Testis (tissue), 2 donors: ENCODE measurements at regions not wholly inside any gene's neighbourhood (a gene's known extent, or its start where the extent isn't known, plus 50 kb on each side); places are given as distances from the start of the nearest gene placed in this dataset.
"Not testable (repeated sequence)": the region's sequence is repeated elsewhere in the genome, so short reads cannot be mapped to it uniquely, and the experiment has no call there.

ENCODE experiments used
- DNase-seq: peaks from one replicate; pipeline ENCODE4 v3.0.0-alpha.2; 2019
- H3K27ac ChIP-seq, 2 donors: fragments of 200-600 bp; sonication (generic); one replicate each; pipeline ENCODE4 v1.5.1; 2019
- H3K27me3 ChIP-seq: fragments of 200-600 bp; sonication (generic); one replicate; pipeline ENCODE4 v1.5.1; 2019
- H3K36me3 ChIP-seq: fragments of 200-600 bp; sonication (generic); one replicate; pipeline ENCODE4 v1.5.1; 2017; ENCODE audit warnings: low read depth; ENCODE audit errors: missing control alignments
- H3K4me1 ChIP-seq: fragments of 200-600 bp; sonication (generic); one replicate; pipeline ENCODE4 v1.5.1; 2019
- H3K4me3 ChIP-seq, 2 donors: fragments of 200-600 bp; sonication (generic); one replicate each; pipeline ENCODE4 v1.5.1; 2017 to 2019
- H3K9me3 ChIP-seq: fragments of 200-600 bp; sonication (generic); one replicate; pipeline ENCODE4 v1.5.1; 2017
- POLR2A ChIP-seq: fragments of 450-650 bp; IDR thresholded peaks from one replicate; pipeline ENCODE4 v1.6.1; 2017; ENCODE audit warnings: antibody characterized with exemption, mild to moderate bottlenecking, moderate library complexity
- WGBS, 2 donors: methylation state at CpG; one replicate each; pipeline ENCODE4 v1.1.5; 2018; 5-methylcytosine and 5-hydroxymethylcytosine counted together
- intact Hi-C: fragments of 100-400 bp; cut with DNase I; formaldehyde crosslinking; loops from one replicate; pipeline ENCODE4 v1.15.1; 2023; ENCODE audit warnings: low total_unique reads
- TF ChIP-seq, protein P1 (sequence below), 3 experiments: fragments of 450-650 bp in 2 of 3; fragments of 200-600 bp in 1 of 3; sonication (generic) in 1 of 3; IDR thresholded peaks; one replicate each; pipeline ENCODE4 v1.5.1; 2016 to 2019; ENCODE audit warnings: antibody characterized with exemption in 3 of 3, mild to moderate bottlenecking in 2 of 3, moderate library complexity in 1 of 3

- no peak overlapping the region for H3K4me3 ChIP-seq
- DNase-seq, result no peak
- H3K27ac ChIP-seq, result no peak overlapping the region
- TF ChIP-seq, protein P1, sequence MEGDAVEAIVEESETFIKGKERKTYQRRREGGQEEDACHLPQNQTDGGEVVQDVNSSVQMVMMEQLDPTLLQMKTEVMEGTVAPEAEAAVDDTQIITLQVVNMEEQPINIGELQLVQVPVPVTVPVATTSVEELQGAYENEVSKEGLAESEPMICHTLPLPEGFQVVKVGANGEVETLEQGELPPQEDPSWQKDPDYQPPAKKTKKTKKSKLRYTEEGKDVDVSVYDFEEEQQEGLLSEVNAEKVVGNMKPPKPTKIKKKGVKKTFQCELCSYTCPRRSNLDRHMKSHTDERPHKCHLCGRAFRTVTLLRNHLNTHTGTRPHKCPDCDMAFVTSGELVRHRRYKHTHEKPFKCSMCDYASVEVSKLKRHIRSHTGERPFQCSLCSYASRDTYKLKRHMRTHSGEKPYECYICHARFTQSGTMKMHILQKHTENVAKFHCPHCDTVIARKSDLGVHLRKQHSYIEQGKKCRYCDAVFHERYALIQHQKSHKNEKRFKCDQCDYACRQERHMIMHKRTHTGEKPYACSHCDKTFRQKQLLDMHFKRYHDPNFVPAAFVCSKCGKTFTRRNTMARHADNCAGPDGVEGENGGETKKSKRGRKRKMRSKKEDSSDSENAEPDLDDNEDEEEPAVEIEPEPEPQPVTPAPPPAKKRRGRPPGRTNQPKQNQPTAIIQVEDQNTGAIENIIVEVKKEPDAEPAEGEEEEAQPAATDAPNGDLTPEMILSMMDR (IDR thresholded peaks at IDR 0.05), result no peak
- no peak for TF ChIP-seq POLR2A
- H3K27me3 ChIP-seq, result no peaks in the 10 kb centered on the region
- intact Hi-C loops, result no loop called here
- H3K9me3 ChIP-seq, result no peaks in the 10 kb centered on the region
- no peaks in the 10 kb centered on the region for H3K36me3 ChIP-seq
- WGBS, 2 donors, result 82 to 86% methylated on average over 1 of the region's 1 CpG
- no peaks in the 10 kb centered on the region for H3K4me1 ChIP-seq
Measured at GRCh38 chr11:37978647-37979046, 1380.6 kb upstream of the RAG2 start.

DNA sequence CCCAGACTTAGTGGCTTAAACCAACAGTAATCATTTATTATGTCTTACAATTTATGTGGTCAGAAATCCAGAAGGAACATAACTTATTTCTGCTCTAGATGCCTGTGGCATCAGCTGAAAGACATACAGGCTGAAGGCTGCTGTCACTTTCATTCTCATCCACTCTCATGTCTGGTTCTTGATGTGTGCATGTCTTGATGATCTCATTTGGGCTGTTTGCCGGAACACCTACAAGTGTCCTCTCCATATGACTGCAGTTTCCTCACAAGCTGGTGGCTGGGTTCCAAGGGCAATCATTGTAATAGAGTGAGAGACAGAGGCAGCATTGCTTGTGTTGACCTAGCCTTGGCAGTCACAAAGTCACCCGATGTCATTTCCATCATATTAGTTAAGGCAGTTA, 1375.9 kb upstream of the RAG2 start:
- Histone ChIP-seq H3K27me3 (no peaks in the 10 kb centered on the region), H3K4me3 (no peak overlapping the region), H3K27ac (no peak overlapping the region), H3K4me1 (no peaks in the 10 kb centered on the region), H3K36me3 (no peaks in the 10 kb centered on the region), H3K9me3 (no peaks in the 10 kb centered on the region)
- TF ChIP-seq, protein P1 (IDR thresholded peaks at IDR 0.05), result no peak
- TF ChIP-seq POLR2A, result no peak
- intact Hi-C loops, result no loop called here
- 96 to 100% methylated on average over 2 of the region's 2 CpGs for WGBS, 2 donors
- DNase-seq, result no peak

- no peaks in the 10 kb centered on the region for H3K9me3 ChIP-seq
- intact Hi-C loops, result no loop called here
- TF ChIP-seq POLR2A, result no peak
- TF ChIP-seq, protein P1 (IDR thresholded peaks at IDR 0.05), result no peak
- H3K4me3 ChIP-seq, result no peak overlapping the region
- no peaks in the 10 kb centered on the region for H3K36me3 ChIP-seq
- H3K27ac ChIP-seq, result no peak overlapping the region
- no peak for DNase-seq
- H3K27me3 ChIP-seq, result no peaks in the 10 kb centered on the region
- no peaks in the 10 kb centered on the region for H3K4me1 ChIP-seq
- 46 to 53% methylated on average over 2 of the region's 2 CpGs for WGBS, 2 donors
Measured at GRCh38 chr11:37972691-37973090, 1374.7 kb upstream of the RAG2 start.

DNA sequence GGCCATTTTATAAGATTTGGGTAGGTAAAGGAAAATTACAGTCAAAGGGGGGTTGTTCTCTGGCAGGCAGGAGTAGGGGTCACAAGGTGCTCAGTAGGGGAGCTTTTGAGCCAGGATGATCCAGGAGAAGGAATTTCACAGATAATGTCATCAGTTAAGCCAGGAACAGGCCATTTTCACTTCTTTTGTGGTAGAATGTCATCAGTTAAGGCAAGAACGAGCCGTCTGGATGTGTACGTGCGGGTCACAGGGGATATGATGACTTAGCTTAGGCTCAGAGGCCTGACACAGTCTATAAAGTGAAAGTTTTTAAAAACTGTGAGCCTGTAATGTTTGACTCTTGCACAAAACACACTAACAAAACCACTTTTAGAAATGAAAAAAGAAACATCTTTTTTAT, 1371.3 kb upstream of the RAG2 start:
- H3K27me3 ChIP-seq, H3K4me1 ChIP-seq, intact Hi-C loops, DNase-seq, H3K9me3 ChIP-seq, H3K27ac ChIP-seq, H3K36me3 ChIP-seq, H3K4me3 ChIP-seq: not testable (repeated sequence)
- 70 to 79% methylated on average over 4 of the region's 4 CpGs for WGBS, 2 donors

- intact Hi-C loops, result no loop called here
- no peak for DNase-seq
- H3K27me3 ChIP-seq, result no peaks in the 10 kb centered on the region
- TF ChIP-seq, protein P1 (IDR thresholded peaks at IDR 0.05), result no peak
- no peak for TF ChIP-seq POLR2A
- no peak overlapping the region for H3K27ac ChIP-seq
- 63 to 69% methylated on average over 10 of the region's 10 CpGs for WGBS, 2 donors
- H3K4me1 ChIP-seq, result no peaks in the 10 kb centered on the region
- no peaks in the 10 kb centered on the region for H3K36me3 ChIP-seq
- H3K4me3 ChIP-seq, result no peak overlapping the region
- H3K9me3 ChIP-seq, result no peaks in the 10 kb centered on the region
Measured at GRCh38 chr11:37968148-37968547, 1370.1 kb upstream of the RAG2 start.
